GM12873 (cell line): ENCODE measurements at regions not wholly inside any gene's neighbourhood (a gene's known extent, or its start where the extent isn't known, plus 50 kb on each side); places are given as distances from the start of the nearest gene placed in this dataset.

Experiments used
- CTCF ChIP-seq: IDR thresholded peaks from 2 replicates; pipeline ENCODE4 v1.5.1; 2012; ENCODE audit warnings: low read depth, mild to moderate bottlenecking, moderate library complexity, low read length, control low read depth; ENCODE audit not compliant: insufficient read depth; ENCODE audit errors: missing control alignments

DNA sequence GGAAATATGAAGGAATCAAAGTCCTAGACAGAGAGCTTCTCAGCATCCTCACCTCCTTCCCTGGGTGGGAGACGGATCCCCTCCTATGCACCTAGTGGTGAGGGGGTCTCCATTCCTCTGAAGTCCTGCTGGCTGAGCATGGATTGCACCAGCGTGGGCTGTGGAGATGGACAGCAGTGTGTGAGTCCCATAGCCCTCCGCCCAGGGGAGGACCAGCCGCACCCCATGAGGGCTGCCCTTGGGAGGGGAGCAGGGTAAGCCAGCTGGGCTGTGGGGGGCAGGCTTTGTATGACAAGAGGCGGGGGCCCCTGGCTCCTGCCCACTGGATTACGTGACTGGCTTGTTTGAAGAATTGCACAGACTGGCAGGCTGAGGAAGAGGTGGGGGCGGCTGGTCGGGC lies 768.2 kb downstream of the GALR1 start:
- no peak for TF ChIP-seq CTCF

GRCh38 chr18:78021196-78021595 lies 771.5 kb downstream of the GALR1 start:
- TF ChIP-seq CTCF, result no peak

DNA sequence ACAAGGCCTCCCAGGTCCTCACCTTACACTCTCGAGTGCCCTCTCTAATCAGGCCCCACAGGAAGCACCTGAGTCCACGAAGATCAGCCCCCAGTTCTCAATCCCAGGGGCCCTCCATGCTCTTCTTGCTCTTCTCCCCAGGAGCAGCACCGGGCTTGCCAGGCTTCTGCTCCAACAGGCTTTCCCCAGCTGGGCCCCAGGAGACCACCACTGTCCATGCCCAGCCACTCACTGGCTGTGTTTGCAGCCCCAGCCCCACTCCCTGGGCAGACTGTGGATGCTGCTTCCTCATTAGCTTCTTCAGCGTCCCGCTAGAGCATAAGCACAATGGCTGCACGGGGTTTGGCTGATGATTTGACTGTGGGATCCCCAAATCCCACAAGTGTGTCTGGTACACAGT lies 781.9 kb downstream of the GALR1 start:
- TF ChIP-seq CTCF, result no peak

DNA sequence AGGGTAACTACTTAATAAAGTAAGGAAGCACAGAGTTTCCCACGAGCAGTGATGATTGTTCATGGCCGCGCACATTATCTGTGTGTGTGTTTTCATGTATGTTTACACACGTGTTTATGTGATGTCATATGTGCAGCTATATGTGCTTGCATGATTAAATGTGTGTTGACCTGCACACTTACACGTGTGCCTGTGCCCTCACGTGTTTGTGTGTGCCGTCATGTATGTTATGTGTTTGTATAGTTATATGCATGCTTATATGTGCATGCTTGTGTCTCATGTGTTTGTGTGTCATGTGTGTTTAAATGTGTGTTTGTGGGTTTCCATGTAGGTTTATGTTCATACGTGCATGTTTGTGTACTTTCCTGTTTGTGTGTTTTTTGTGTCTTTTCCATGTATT lies 782.3 kb downstream of the GALR1 start:
- TF ChIP-seq CTCF, result no peak

- TF ChIP-seq CTCF, result no peak
Measured at GRCh38 chr18:78032574-78032973, 782.9 kb downstream of the GALR1 start.

GRCh38 chr18:78034755-78035154 lies 785.1 kb downstream of the GALR1 start:
- no peak for TF ChIP-seq CTCF

GRCh38 chr18:78041218-78041617 lies 791.6 kb downstream of the GALR1 start:
- TF ChIP-seq CTCF, result no peak
